ENCODE measurements at regions not wholly inside any gene's neighbourhood (a gene's known extent, or its start where the extent isn't known, plus 50 kb on each side); places are given as distances from the start of the nearest gene placed in this dataset.
"Not testable (repeated sequence)": the region's sequence is repeated elsewhere in the genome, so short reads cannot be mapped to it uniquely, and the experiment has no call there.

- DNase-seq (ENCODE audit: low read depth in 2 of 2) = no peak
These were observed 564.7 kb upstream of the ACTRT1 start for GRCh38 chrX:128616933-128617332.

GRCh38 chrX:128606817-128607216 is 554.6 kb upstream of the ACTRT1 start:
- not testable (repeated sequence) for DNase-seq (ENCODE audit: low read depth in 2 of 2)

GRCh38 chrX:128606357-128606756 is 554.2 kb upstream of the ACTRT1 start:
- DNase-seq (ENCODE audit: low read depth in 2 of 2) = not testable (repeated sequence)

- no peak for DNase-seq (ENCODE audit: low read depth in 2 of 2)
These were observed 549.5 kb upstream of the ACTRT1 start for GRCh38 chrX:128601706-128602105.

- DNase-seq (ENCODE audit: low read depth in 2 of 2) = no peak
These were observed 547.4 kb upstream of the ACTRT1 start for GRCh38 chrX:128599632-128600031.

GRCh38 chrX:128582036-128582435 is 529.8 kb upstream of the ACTRT1 start:
- DNase-seq (ENCODE audit: low read depth in 2 of 2) = no peak

- DNase-seq (ENCODE audit: low read depth in 2 of 2) = no peak
These were observed 529.4 kb upstream of the ACTRT1 start for GRCh38 chrX:128581615-128582014.

GRCh38 chrX:128543114-128543513 is 490.9 kb upstream of the ACTRT1 start:
- no peak for DNase-seq (ENCODE audit: low read depth in 2 of 2)

GRCh38 chrX:128518508-128518907 is 466.3 kb upstream of the ACTRT1 start:
- DNase-seq (ENCODE audit: low read depth in 2 of 2) = no peak

- no peak for DNase-seq (ENCODE audit: low read depth in 2 of 2)
These were observed 465.5 kb upstream of the ACTRT1 start for GRCh38 chrX:128517691-128518090.

GRCh38 chrX:128504496-128504895 is 452.3 kb upstream of the ACTRT1 start:
- DNase-seq (ENCODE audit: low read depth in 2 of 2) = no peak

- DNase-seq (ENCODE audit: low read depth in 2 of 2) = no peak
These were observed 411.9 kb upstream of the ACTRT1 start for GRCh38 chrX:128464116-128464515.

GRCh38 chrX:128460835-128461234 is 408.6 kb upstream of the ACTRT1 start:
- DNase-seq (ENCODE audit: low read depth in 2 of 2) = no peak

GRCh38 chrX:128458888-128459287 is 406.7 kb upstream of the ACTRT1 start:
- no peak for DNase-seq (ENCODE audit: low read depth in 2 of 2)

GRCh38 chrX:128457674-128458073 is 405.5 kb upstream of the ACTRT1 start:
- DNase-seq (ENCODE audit: low read depth in 2 of 2) = no peak

GRCh38 chrX:128439159-128439558 is 387.0 kb upstream of the ACTRT1 start:
- no peak for DNase-seq (ENCODE audit: low read depth in 2 of 2)

GRCh38 chrX:128438082-128438481 is 385.9 kb upstream of the ACTRT1 start:
- no peak for DNase-seq (ENCODE audit: low read depth in 2 of 2)

GRCh38 chrX:128436397-128437103 is 384.3 kb upstream of the ACTRT1 start:
- DNase-seq (ENCODE audit: low read depth in 2 of 2) = no peak

GRCh38 chrX:128425546-128425945 is 373.3 kb upstream of the ACTRT1 start:
- DNase-seq (ENCODE audit: low read depth in 2 of 2) = no peak

- no peak for DNase-seq (ENCODE audit: low read depth in 2 of 2)
These were observed 356.6 kb upstream of the ACTRT1 start for GRCh38 chrX:128408842-128409241.

GRCh38 chrX:128396601-128397000 is 344.4 kb upstream of the ACTRT1 start:
- no peak for DNase-seq (ENCODE audit: low read depth in 2 of 2)

- not testable (repeated sequence) for DNase-seq (ENCODE audit: low read depth in 2 of 2)
These were observed 331.6 kb upstream of the ACTRT1 start for GRCh38 chrX:128383846-128384245.

GRCh38 chrX:128365492-128365891 is 313.3 kb upstream of the ACTRT1 start:
- DNase-seq (ENCODE audit: low read depth in 2 of 2) = no peak

- DNase-seq (ENCODE audit: low read depth in 2 of 2) = no peak
These were observed 283.5 kb upstream of the ACTRT1 start for GRCh38 chrX:128335671-128336070.
